ENCODE measurements at regions not wholly inside any gene's neighbourhood (a gene's known extent, or its start where the extent isn't known, plus 50 kb on each side); places are given as distances from the start of the nearest gene placed in this dataset.

DNA sequence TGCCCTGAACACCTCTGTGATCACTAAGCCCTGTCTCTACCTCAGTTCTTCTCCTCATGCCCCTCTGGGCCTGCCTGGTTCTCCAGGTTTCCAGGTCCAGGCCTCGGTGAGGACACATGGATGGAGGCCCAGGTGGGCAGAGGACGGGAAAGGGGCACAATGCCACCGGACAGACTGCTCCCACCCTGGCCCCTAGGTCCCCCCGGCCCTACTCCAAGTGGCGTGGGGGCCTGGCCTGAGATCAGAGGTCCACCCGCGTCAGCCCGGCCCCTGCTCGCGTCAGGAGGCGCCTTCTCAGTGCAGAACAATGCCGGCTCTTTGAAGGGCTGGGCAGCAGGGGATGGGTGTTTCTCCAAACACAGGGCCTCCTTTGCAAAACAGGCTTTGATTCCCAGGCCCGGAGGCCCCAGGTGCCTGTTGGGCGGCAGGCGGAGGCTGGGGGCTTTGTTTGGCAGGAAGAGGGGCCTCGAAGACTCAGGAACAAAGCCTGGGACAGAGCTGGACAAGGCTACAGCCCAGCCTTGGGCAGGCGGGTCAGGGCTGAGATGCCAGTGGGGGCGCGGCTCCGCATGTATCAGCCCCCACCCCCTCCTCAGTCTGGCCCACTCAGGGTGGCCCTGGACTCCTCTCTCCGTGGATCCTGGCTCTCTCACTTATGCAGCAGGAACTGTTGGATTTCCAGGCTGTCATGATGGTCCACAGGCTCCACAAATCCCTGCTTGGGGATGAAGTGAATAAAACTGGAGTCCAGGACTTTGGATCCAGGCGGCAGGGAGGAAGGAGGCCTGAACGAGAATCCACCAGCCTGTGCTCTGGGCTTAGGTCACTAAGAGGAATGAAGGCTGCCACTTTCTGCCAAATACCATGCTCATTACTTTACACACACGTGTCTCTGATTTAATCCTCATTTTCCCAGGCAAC lies 77.4 kb upstream of the SLC2A1 start:
- Histone ChIP-seq H3K4me3 (no peak overlapping the region), H3K27me3 (no peaks in the 10 kb centered on the region), H3K9me3 (ENCODE audit: low read depth) (no peaks in the 10 kb centered on the region), H3K27ac (no peak overlapping the region), H3K36me3 (no peaks in the 10 kb centered on the region), H3K4me1 (ENCODE audit: low read depth) (no peaks in the 10 kb centered on the region)
- DNase-seq (ENCODE audit: low read depth in 1 of 2, low spot score in 1 of 2), result no peak
- TF ChIP-seq, protein P1, sequence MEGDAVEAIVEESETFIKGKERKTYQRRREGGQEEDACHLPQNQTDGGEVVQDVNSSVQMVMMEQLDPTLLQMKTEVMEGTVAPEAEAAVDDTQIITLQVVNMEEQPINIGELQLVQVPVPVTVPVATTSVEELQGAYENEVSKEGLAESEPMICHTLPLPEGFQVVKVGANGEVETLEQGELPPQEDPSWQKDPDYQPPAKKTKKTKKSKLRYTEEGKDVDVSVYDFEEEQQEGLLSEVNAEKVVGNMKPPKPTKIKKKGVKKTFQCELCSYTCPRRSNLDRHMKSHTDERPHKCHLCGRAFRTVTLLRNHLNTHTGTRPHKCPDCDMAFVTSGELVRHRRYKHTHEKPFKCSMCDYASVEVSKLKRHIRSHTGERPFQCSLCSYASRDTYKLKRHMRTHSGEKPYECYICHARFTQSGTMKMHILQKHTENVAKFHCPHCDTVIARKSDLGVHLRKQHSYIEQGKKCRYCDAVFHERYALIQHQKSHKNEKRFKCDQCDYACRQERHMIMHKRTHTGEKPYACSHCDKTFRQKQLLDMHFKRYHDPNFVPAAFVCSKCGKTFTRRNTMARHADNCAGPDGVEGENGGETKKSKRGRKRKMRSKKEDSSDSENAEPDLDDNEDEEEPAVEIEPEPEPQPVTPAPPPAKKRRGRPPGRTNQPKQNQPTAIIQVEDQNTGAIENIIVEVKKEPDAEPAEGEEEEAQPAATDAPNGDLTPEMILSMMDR (IDR thresholded peaks at IDR 0.05; ENCODE audit: low read depth, low read length), result no peak

DNA sequence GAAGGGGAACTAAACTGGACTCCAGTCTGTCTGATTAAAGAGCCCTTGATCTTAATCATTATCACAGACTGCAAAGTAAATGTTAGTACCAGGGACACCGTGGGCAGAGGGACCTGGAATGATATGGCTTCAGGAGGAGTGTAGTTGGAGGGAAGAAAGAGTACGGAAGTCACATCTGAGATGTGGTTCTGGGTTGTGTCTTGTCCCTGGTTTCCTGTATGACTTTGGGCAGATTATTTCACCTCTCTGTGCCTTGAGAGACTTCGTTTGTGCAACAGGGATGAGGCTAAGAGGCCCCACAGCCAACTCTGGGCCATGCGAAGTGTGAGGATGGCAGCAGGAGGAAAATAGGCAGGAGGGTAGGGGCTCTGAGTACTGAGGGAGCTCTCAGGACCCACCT lies 76.1 kb upstream of the SLC2A1 start:
- no peak overlapping the region for H3K27ac ChIP-seq
- no peak for DNase-seq (ENCODE audit: low read depth in 1 of 2, low spot score in 1 of 2)
- H3K4me3 ChIP-seq, result no peak overlapping the region
- H3K4me1 ChIP-seq (ENCODE audit: low read depth), result no peaks in the 10 kb centered on the region
- H3K27me3 ChIP-seq, result no peaks in the 10 kb centered on the region
- no peaks in the 10 kb centered on the region for H3K9me3 ChIP-seq (ENCODE audit: low read depth)
- no peaks in the 10 kb centered on the region for H3K36me3 ChIP-seq
- TF ChIP-seq, protein P1 (IDR thresholded peaks at IDR 0.05; ENCODE audit: low read depth, low read length), result no peak

DNA sequence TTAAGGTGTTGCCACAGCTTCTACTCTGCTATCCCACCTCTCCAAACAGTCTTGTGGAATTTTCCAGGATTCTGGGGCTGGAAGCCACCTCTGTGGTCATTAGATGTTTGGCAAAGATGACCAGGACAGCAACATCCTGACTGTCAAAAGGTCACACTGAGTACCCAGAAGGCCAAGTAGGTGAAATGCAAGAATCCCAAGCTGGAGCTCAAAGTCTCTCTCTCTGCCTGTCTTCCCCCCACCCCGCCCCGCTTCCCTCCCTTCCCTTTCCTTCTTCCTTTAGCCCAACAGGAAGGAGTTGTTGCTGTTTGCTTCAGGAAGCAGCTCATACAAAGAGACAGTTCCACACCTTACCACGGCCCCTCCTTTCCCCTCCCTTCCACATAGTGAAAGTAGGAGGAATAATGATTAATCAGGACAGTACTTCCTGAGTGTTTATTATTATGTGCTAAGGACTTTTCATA lies 75.6 kb upstream of the SLC2A1 start:
- H3K4me3 ChIP-seq, result no peak overlapping the region
- H3K27me3 ChIP-seq, result no peaks in the 10 kb centered on the region
- H3K4me1 ChIP-seq (ENCODE audit: low read depth), result no peaks in the 10 kb centered on the region
- no peaks in the 10 kb centered on the region for H3K9me3 ChIP-seq (ENCODE audit: low read depth)
- no peak for DNase-seq (ENCODE audit: low read depth in 1 of 2, low spot score in 1 of 2)
- H3K27ac ChIP-seq, result no peak overlapping the region
- TF ChIP-seq, protein P1 (IDR thresholded peaks at IDR 0.05; ENCODE audit: low read depth, low read length), result no peak
- no peaks in the 10 kb centered on the region for H3K36me3 ChIP-seq

DNA sequence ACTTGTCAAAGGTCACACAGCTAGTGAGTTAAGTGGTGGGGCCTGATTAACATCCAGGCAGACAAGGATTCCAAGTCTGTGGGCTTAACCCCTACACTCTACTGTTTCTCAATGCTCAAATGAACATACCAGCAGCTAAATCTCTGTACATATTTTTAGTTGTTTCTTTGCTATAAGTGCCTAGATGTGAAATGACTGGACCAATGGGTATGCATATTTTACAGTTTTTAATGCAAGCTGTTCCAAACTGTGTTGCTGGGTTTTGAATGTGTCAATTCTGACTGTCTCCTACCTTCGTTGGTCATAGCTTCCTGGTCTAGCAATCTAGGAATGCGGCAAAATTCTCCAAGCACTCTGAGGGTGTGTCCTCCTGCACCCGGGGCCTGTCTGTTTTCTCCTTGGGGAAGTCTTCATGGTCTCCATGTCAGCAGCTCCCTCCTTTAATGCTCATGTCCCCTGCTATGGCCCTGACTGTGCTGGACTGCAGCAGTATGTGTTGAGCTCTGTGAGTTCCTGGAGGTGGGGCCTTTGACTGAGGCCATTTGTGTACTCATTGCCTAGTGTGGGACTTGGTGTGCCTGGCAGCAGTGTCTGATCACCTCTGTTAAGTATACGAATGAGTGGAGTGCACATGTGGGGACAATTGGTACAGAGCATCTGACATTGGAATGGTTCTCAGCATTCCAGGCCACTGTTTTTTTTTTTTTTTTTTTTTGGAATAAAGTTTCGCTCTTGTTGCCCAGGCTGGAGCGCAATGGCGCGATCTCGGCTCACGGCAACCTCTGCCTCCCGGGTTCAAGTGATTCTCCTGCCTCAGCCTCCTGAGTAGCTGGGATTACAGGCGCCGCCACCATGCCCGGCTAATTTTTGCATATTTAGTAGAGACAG lies 72.9 kb upstream of the SLC2A1 start:
- Histone ChIP-seq H3K27me3 (no peaks in the 10 kb centered on the region), H3K27ac (no peak overlapping the region), H3K36me3 (no peaks in the 10 kb centered on the region), H3K9me3 (ENCODE audit: low read depth) (no peaks in the 10 kb centered on the region), H3K4me1 (ENCODE audit: low read depth) (no peaks in the 10 kb centered on the region), H3K4me3 (no peak overlapping the region)
- TF ChIP-seq, protein P1 (IDR thresholded peaks at IDR 0.05; ENCODE audit: low read depth, low read length), result no peak
- no peak for DNase-seq (ENCODE audit: low read depth in 1 of 2, low spot score in 1 of 2)

DNA sequence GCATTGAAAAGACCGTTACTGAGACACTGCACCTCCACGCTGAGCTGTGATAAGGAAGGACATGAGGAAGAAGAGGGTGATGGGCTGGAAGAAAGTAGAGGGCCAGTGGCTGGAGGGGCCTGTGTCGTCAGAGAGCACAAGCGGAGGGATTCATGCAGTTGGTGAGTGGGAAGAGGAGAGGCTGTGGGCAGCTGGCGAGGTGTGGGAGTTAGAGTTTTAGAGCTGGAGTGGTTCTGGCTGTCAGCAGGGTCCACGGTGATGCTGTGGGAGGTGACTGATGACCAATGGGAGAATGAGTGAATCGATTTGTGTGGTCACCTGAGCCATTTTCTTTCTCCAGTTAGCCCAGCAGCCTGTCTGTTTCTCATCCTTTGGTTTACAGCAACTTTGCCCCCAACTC lies 66.2 kb upstream of the SLC2A1 start:
- H3K4me1 ChIP-seq (ENCODE audit: low read depth), result no peaks in the 10 kb centered on the region
- no peaks in the 10 kb centered on the region for H3K36me3 ChIP-seq
- no peak for DNase-seq (ENCODE audit: low read depth in 1 of 2, low spot score in 1 of 2)
- TF ChIP-seq, protein P1 (IDR thresholded peaks at IDR 0.05; ENCODE audit: low read depth, low read length), result no peak
- H3K9me3 ChIP-seq (ENCODE audit: low read depth), result no peaks in the 10 kb centered on the region
- H3K27ac ChIP-seq, result no peak overlapping the region
- no peaks in the 10 kb centered on the region for H3K27me3 ChIP-seq
- H3K4me3 ChIP-seq, result no peak overlapping the region

Measured in cardiac muscle cell (in vitro differentiated cells and primary cell).